Left hindlimb (tissue), 1 donor: ENCODE measurements at regions not wholly inside any gene's neighbourhood (a gene's known extent, or its start where the extent isn't known, plus 50 kb on each side); places are given as distances from the start of the nearest gene placed in this dataset.

Experiments
- DNase-seq: peaks from one replicate; pipeline ENCODE4 v3.0.0-alpha.2; 2018

DNA sequence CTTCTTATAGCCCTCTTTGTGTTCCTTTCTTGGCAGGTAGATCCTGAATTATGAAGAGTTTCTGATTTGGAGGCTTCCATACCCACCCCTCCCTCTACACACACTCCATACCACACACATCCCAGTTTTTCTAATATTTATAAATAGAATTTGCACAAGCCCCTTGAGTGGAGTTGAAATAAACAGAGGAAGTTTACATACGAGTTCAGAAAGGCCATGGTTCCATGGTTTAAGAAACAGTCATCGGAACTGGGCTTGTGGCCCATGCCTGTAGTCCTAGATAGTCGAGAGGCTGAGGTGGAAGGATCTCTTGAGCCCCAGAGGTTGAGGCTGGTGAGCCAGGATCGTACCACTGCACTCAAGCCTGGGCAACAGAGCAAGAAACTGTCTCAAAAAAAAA, 62.7 kb upstream of the TANC1 start:
- DNase-seq, result no peak

DNA sequence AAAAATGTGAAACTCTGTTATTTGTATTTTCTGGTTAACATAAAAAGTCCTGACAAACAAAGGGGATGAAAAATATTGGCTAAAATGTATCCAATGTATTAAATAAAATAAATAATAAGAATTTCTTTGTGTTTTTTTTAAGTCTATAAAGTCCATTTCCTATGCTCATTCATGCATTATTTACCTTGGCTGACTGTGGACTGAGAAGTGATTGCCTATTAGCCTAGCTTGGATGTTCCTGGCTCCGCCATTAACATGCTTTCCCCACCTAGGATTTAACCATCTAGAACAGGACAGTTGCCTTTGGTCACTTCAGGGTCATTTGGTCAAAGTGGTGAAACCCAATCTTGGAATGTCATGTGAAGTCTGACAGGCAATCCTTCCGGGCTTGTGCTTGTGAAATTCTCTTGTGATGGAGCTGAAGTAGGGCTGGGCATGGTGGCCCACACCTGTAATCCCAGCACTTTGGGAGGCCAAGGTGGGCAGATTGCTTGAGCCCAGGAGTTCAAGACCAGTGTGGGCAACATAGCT, 60.4 kb upstream of the TANC1 start:
- DNase-seq, result no peak

DNA sequence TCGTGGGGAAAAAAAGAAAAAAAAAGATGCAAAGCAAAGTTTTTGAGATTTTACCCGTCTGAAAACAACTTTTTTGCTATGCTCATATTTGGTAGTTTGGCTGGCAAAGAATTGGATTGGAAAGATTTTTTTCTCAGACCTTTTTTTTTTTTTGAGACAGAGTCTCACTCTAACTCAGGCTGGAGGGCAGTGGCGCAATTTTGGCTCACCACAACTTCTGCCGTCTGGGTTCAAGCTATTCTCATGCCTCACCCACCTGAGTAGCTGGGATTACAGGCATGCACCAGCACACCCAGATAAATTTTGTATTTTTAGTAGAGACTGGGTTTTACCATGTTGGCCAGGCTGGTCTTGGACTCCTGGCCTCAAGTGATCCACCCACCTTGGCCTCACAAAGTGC, 56.3 kb upstream of the TANC1 start:
- no peak for DNase-seq

DNA sequence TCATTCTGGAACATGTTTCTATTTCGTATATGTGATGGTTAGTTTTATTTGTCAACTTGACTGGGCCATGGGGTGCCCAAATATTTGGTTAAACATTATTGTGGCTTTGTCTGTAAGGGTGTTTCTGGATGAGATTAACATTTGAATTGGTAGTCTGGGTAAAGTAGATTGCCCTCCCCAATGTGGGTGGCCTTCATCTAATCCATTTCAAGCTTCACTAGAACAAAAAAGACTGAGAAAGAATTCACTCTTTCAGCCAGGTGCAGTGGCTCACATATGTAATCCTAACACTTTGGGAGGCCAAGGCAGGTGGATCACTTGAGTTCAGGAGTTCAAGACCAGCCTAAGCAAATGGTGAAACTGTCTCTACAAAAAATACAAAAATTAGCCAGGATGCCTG, 55.7 kb upstream of the TANC1 start:
- no peak for DNase-seq

DNA sequence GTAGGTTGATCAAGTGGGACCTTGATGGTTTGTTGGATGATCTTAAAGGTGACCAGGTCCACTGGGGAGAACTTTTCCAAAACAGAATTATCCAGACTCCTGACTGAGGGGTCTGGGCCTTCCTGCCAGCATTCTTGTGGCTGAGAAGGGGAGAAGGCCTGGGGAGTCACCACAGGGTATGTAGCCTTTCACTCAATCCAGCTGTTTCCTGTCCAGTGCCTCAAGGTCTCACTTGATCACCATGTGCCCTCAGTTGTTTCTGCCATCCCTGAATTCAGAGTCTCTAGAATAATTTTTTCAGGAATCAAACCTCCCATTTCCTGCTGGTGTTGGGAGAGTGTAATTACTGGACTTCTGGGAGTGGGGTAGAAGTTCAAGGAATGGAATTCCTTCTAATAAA, 54.4 kb upstream of the TANC1 start:
- DNase-seq, result no peak

DNA sequence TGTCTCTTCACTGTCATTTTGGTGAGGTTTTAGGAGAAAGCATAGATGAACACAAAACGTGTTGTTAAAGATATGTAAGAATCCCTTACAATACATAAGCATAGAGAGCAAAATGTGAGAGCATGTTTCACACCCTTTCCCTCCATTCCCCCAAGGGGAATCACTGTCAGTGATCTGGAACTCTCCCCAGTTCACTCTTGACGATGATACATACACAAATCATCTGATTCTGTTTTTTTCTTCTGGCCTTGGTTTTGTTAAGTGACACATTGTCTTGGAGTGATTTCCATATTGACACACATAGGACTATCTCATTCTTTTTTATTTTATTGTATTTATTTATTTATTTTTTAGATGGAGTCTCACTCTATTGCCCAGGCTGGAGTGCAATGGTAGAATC, 53.7 kb upstream of the TANC1 start:
- DNase-seq, result no peak

DNA sequence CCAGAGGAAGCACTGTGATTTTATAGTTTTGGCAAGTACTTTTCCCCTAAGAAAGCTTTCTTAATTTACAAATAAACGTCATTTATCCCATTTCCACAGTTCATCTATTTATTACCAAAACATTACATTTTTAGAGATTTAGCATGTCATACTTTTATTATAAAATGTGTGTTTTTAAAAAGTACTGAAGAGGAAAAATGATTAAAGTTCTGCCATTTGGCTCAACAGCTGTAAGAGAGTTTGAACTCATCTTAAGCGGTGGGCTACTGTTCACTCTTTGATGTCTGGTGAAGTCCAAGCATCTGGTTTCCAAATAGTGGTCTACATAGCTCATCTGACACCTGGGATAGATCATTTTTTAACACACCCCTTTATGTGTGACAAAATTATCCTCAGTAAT, 51.3 kb upstream of the TANC1 start:
- DNase-seq, result no peak

DNA sequence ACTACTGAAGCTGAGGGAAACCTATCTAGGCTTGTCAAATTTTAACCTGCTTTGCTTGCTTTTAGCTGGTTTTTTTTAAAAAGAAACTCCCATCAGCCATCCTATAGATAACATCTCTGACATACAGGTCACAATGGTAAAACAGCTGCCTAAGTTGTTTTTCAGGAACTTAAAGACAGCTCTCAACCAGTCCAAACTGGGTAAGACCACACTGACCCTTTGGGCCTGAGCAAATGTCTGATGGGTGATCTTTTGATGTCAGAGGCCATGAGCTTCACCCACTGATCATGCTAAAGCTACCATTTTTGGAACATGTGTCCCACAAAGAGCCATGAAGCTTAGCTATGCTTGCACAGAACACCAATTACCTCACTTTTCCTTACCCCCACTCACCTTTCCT, 50.0 kb upstream of the TANC1 start:
- no peak for DNase-seq
